HCT116 (cell line): ENCODE measurements at regions not wholly inside any gene's neighbourhood (a gene's known extent, or its start where the extent isn't known, plus 50 kb on each side); places are given as distances from the start of the nearest gene placed in this dataset.

ENCODE experiments used
- ATF3 ChIP-seq: IDR thresholded peaks from 2 replicates; pipeline ENCODE4 v1.6.1; 2012
- CEBPB ChIP-seq: IDR thresholded peaks from 2 replicates; pipeline ENCODE4 v1.6.1; 2012; ENCODE audit warnings: low read depth
- CTCF ChIP-seq, 3 experiments: fragments of 200-600 bp in 1 of 3; sonication (generic) in 1 of 3; IDR thresholded peaks in 2 of 3; conservative IDR thresholded peaks in 1 of 3; 2 replicates each; pipeline ENCODE4 v1.5.1; 2012 to 2017; ENCODE audit warnings: low read depth in 2 of 3, low read length in 2 of 3, antibody characterized with exemption in 1 of 3, borderline replicate concordance in 1 of 3, control low read depth in 1 of 3, mild to moderate bottlenecking in 1 of 3, mixed read lengths in 1 of 3, mixed run types in 1 of 3, moderate library complexity in 1 of 3; ENCODE audit not compliant: insufficient read depth in 1 of 3
- EGR1 ChIP-seq: IDR thresholded peaks from 2 replicates; pipeline ENCODE4 v1.6.1; 2012; ENCODE audit warnings: low read depth
- EZH2 ChIP-seq: fragments of 200-600 bp; sonication (generic); IDR thresholded peaks from 2 replicates; pipeline ENCODE4 v1.6.1; 2017; ENCODE audit warnings: antibody characterized with exemption, mixed run types
- JUND ChIP-seq: IDR thresholded peaks from 2 replicates; pipeline ENCODE4 v1.6.1; 2012
- POLR2A ChIP-seq: IDR thresholded peaks from 2 replicates; pipeline ENCODE4 v1.7.0; 2011; ENCODE audit warnings: borderline replicate concordance; ENCODE audit not compliant: insufficient read depth, insufficient read length; ENCODE audit errors: extremely low read depth
- POLR2AphosphoS5 ChIP-seq: IDR thresholded peaks from 2 replicates; pipeline ENCODE4 v1.6.1; 2011; ENCODE audit warnings: mild to moderate bottlenecking, low read depth, low read length, moderate library complexity
- SIN3A ChIP-seq: IDR thresholded peaks from 2 replicates; pipeline ENCODE4 v1.6.1; 2012; ENCODE audit warnings: low read depth
- ZBTB33 ChIP-seq: IDR thresholded peaks from 2 replicates; pipeline ENCODE4 v1.6.1; 2011; ENCODE audit warnings: mild to moderate bottlenecking, low read length, moderate library complexity; ENCODE audit not compliant: insufficient replicate concordance; ENCODE audit errors: extremely low read depth
- ZFX ChIP-seq: fragments of 450-650 bp; IDR thresholded peaks from 2 replicates; pipeline ENCODE4 v1.6.1; 2017
- ZNF274 ChIP-seq: fragments of 200-500 bp; sonication (Bioruptor generic); IDR thresholded peaks from 2 replicates; pipeline ENCODE4 v1.6.1; 2014; ENCODE audit warnings: mild to moderate bottlenecking, low read depth, low read length, inconsistent platforms

GRCh38 chr1:244235157-244235556, 184.1 kb downstream of the ZBTB18 start:
- no peak for TF ChIP-seq POLR2AphosphoS5
- no peak for TF ChIP-seq EZH2
- TF ChIP-seq CTCF (IDR thresholded peaks at IDR 0.05 in 2 of 3, conservative IDR thresholded peaks at IDR 0.05 in 1 of 3; ENCODE audit: borderline replicate concordance in 1 of 3, insufficient read depth in 1 of 3, low read depth in 2 of 3, low read length in 2 of 3) = no peak
- TF ChIP-seq EGR1 = no peak
- TF ChIP-seq ZBTB33 = no peak
- no peak for TF ChIP-seq CEBPB
- no peak for TF ChIP-seq POLR2A
- TF ChIP-seq JUND = no peak
- TF ChIP-seq SIN3A = no peak
- TF ChIP-seq ZNF274 = no peak
- no peak for TF ChIP-seq ATF3
- TF ChIP-seq ZFX = no peak
